NCI-H748 (cell line): ENCODE measurements at regions not wholly inside any gene's neighbourhood (a gene's known extent, or its start where the extent isn't known, plus 50 kb on each side); places are given as distances from the start of the nearest gene placed in this dataset.
A peak's percentile ranks its signal among the peaks of the same experiment; 100 is the strongest.

Experiments used
- DNase-seq: peaks from one replicate; lab custom pipeline; 2025; ENCODE audit not compliant: unreplicated experiment; lab: John Stamatoyannopoulos, UW

- no peak for DNase-seq
Observed at GRCh38 chr2:126792993-126793392, 105.7 kb upstream of the TEX51 start.

- peak; percentile 42 for DNase-seq
Observed at GRCh38 chr2:126793885-126794613, 104.6 kb upstream of the TEX51 start.

- DNase-seq: no peak
Observed at GRCh38 chr2:126795656-126796055, 103.0 kb upstream of the TEX51 start.

- DNase-seq: no peak
Observed at GRCh38 chr2:126796931-126797621, 101.6 kb upstream of the TEX51 start.

GRCh38 chr2:126797622-126798275, 100.9 kb upstream of the TEX51 start:
- DNase-seq: no peak

- no peak for DNase-seq
Observed at GRCh38 chr2:126798276-126799140, 100.2 kb upstream of the TEX51 start.

GRCh38 chr2:126799301-126799700, 99.4 kb upstream of the TEX51 start:
- no peak for DNase-seq

- DNase-seq: no peak
Observed at GRCh38 chr2:126801473-126801872, 97.2 kb upstream of the TEX51 start.

GRCh38 chr2:126802316-126802715, 96.4 kb upstream of the TEX51 start:
- no peak for DNase-seq

GRCh38 chr2:126802774-126803433, 95.8 kb upstream of the TEX51 start:
- DNase-seq: no peak

GRCh38 chr2:126803434-126803775, 95.3 kb upstream of the TEX51 start:
- DNase-seq: no peak

GRCh38 chr2:126804347-126804746, 94.3 kb upstream of the TEX51 start:
- DNase-seq: no peak

GRCh38 chr2:126808929-126809328, 89.8 kb upstream of the TEX51 start:
- DNase-seq: no peak

- DNase-seq: no peak
Observed at GRCh38 chr2:126809340-126809739, 89.3 kb upstream of the TEX51 start.

- DNase-seq: no peak
Observed at GRCh38 chr2:126810001-126810400, 88.7 kb upstream of the TEX51 start.

- no peak for DNase-seq
Observed at GRCh38 chr2:126811101-126811500, 87.6 kb upstream of the TEX51 start.

- no peak for DNase-seq
Observed at GRCh38 chr2:126817172-126817571, 81.5 kb upstream of the TEX51 start.

GRCh38 chr2:126822115-126822514, 76.6 kb upstream of the TEX51 start:
- no peak for DNase-seq

- DNase-seq: no peak
Observed at GRCh38 chr2:126822921-126823320, 75.8 kb upstream of the TEX51 start.

- no peak for DNase-seq
Observed at GRCh38 chr2:126823951-126824350, 74.7 kb upstream of the TEX51 start.

- DNase-seq: no peak
Observed at GRCh38 chr2:126824663-126825062, 74.0 kb upstream of the TEX51 start.
